ENCODE measurements at regions not wholly inside any gene's neighbourhood (a gene's known extent, or its start where the extent isn't known, plus 50 kb on each side); places are given as distances from the start of the nearest gene placed in this dataset.

DNA sequence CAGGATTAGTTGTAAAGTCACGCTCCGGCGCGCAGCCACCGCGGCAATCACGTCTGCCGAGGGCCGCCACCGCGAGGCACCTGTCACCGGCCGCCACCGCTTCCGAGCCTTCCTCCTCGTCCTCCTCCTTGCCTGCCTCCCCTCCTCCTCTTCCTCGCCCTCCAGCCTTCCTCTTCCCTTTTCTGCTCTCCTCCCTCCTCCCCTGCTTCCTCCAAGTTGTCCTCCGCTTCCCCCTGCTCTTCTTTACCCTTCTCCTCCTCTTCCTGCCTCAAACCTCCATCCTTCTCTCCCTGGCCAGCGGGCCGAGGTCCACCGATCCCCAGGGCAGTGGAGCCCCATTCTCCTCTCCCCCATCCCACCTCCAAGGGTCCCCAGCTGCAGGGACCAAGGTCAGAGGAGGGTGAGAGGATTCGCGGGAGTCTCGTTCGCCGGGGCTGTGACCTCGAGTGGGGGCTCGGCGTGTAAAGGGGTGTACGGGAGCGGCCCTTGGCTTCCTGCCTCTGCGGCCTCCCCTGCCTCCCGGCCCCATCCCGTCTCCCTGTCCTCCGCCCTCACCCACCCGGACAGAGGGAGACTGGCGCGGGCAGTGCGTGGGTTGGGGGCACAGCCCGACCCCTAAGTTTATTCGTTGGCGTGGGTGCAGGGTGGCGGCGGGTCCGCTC is 89.5 kb upstream of the PAX2 start:
- Histone ChIP-seq H3K27me3 (peaks cover 78% of the 10 kb centered on the region), H3K9ac (ENCODE audit: low read depth in 2 of 2, low read length in 2 of 2) (no peak overlapping the region), H3K27ac (no peak overlapping the region), H3K9me3 (no peaks in the 10 kb centered on the region), H3K4me3 (no peak overlapping the region), H3K4me1 (no peaks in the 10 kb centered on the region), H3K36me3 (no peaks in the 10 kb centered on the region)
- DNase-seq, result no peak
- intact Hi-C loops (cut with DNase I), result no loop called here
- no peak for TF ChIP-seq CTCF (IDR thresholded peaks at IDR 0.05)

DNA sequence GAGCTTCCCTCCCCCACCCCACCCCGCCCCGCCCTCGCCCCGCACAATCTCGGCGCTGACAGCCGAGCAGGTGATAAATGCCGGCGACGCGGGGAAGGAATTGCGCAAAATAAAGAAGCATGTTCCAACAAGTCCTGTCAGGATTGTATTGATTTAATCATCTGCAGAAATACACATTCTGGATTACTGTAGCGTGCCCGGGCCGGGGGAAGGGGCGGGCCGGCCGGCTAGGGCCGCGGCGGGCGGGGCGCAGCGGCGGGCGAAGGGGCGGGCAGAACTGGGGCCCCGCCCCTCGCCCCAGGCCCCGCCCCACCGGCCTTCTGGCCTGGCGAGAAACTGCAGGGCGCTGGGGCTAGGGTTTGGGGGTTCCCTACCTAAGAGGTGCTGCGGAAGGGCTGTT is 88.9 kb upstream of the PAX2 start:
- H3K4me1 ChIP-seq, result no peaks in the 10 kb centered on the region
- no peak overlapping the region for H3K4me3 ChIP-seq
- peaks cover 78% of the 10 kb centered on the region for H3K27me3 ChIP-seq
- no peak for TF ChIP-seq CTCF (IDR thresholded peaks at IDR 0.05)
- no peaks in the 10 kb centered on the region for H3K36me3 ChIP-seq
- intact Hi-C loops (cut with DNase I), result no loop called here
- no peak for DNase-seq
- H3K9me3 ChIP-seq, result no peaks in the 10 kb centered on the region
- H3K9ac ChIP-seq (ENCODE audit: low read depth in 2 of 2, low read length in 2 of 2), result no peak overlapping the region
- H3K27ac ChIP-seq, result no peak overlapping the region

GRCh38 chr10:100658269-100658668 is 87.1 kb upstream of the PAX2 start:
- intact Hi-C loops (cut with DNase I), result no loop called here

GRCh38 chr10:100659361-100660098 is 85.9 kb upstream of the PAX2 start:
- no peak for TF ChIP-seq CTCF (IDR thresholded peaks at IDR 0.05)
- H3K9ac ChIP-seq (ENCODE audit: low read depth in 2 of 2, low read length in 2 of 2), result no peak overlapping the region
- no peak overlapping the region for H3K4me3 ChIP-seq
- no peaks in the 10 kb centered on the region for H3K9me3 ChIP-seq
- no peak overlapping the region for H3K27ac ChIP-seq
- no peaks in the 10 kb centered on the region for H3K4me1 ChIP-seq
- intact Hi-C loops (cut with DNase I), result no loop called here
- no peak for DNase-seq
- H3K36me3 ChIP-seq, result no peaks in the 10 kb centered on the region
- H3K27me3 ChIP-seq, result peaks cover 59% of the 10 kb centered on the region

More at GRCh38 chr10:100658269-100658668, 87.1 kb upstream of the PAX2 start:
- no peak for DNase-seq
- TF ChIP-seq CTCF (IDR thresholded peaks at IDR 0.05), result no peak
- H3K4me1 ChIP-seq, result no peaks in the 10 kb centered on the region
- H3K4me3 ChIP-seq, result no peak overlapping the region
- H3K27me3 ChIP-seq, result peaks cover 70% of the 10 kb centered on the region
- no peaks in the 10 kb centered on the region for H3K9me3 ChIP-seq
- no peak overlapping the region for H3K27ac ChIP-seq
- no peaks in the 10 kb centered on the region for H3K36me3 ChIP-seq
- no peak overlapping the region for H3K9ac ChIP-seq (ENCODE audit: low read depth in 2 of 2, low read length in 2 of 2)

DNA sequence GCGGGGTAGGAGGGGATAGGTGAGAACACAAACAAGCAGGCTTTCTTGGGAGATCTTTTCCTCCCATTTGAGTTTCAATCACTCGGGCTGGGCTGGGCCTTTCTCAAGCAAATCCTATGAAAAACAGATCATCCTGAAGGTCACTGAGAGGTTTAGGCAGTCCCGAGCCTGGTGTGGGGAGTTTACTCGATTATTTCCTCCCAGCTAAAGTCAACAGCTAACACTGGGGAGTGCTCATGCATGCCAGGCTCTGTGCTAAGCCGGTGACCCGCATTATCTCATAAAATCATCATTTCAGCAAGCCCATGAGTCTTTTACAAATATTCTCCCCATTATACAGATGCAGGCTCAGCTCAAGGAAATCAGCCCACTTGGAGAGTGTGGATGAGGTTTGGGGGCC is 85.0 kb upstream of the PAX2 start:
- no peaks in the 10 kb centered on the region for H3K36me3 ChIP-seq
- no peak for DNase-seq
- peaks cover 51% of the 10 kb centered on the region for H3K27me3 ChIP-seq
- no peaks in the 10 kb centered on the region for H3K9me3 ChIP-seq
- no peak overlapping the region for H3K27ac ChIP-seq
- no peaks in the 10 kb centered on the region for H3K4me1 ChIP-seq
- H3K9ac ChIP-seq (ENCODE audit: low read depth in 2 of 2, low read length in 2 of 2), result no peak overlapping the region
- intact Hi-C loops (cut with DNase I), result no loop called here
- no peak for TF ChIP-seq CTCF (IDR thresholded peaks at IDR 0.05)
- H3K4me3 ChIP-seq, result no peak overlapping the region
